GM23248 (cell line): ENCODE measurements at regions not wholly inside any gene's neighbourhood (a gene's known extent, or its start where the extent isn't known, plus 50 kb on each side); places are given as distances from the start of the nearest gene placed in this dataset.

Source experiments
- EZH2 ChIP-seq: fragments of 200-600 bp; sonication (generic); IDR thresholded peaks from 2 replicates; pipeline ENCODE4 v1.6.1; 2018; ENCODE audit warnings: antibody characterized with exemption, mild to moderate bottlenecking; ENCODE audit not compliant: insufficient read depth, poor library complexity, severe bottlenecking
- EZH2phosphoT487 ChIP-seq: fragments of 200-600 bp; sonication (generic); IDR thresholded peaks from 2 replicates; pipeline ENCODE4 v1.6.1; 2018; ENCODE audit warnings: antibody characterized with exemption, moderate library complexity, mild to moderate bottlenecking, low read depth; ENCODE audit not compliant: insufficient read depth

DNA sequence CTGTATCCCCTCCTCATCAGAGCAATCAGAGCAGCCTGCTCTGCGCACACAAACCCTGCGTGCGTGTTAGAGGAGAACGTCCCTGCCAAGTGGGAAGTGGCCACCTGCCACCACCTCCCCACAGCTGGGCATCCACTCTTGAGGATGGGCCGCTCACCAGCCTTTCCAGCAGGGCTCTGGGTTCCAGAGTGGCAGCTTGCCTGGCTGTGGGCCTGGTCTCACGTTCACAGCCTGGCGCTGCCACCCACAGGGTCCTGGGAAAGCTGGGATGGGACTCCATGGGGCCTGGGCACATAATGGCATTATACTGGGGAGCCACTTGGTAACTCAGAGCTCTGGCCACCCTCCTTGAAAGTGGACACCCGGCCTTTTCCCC lies 151.1 kb upstream of the PPP2R2D start:
- TF ChIP-seq EZH2phosphoT487 (no peak), EZH2 (no peak)
